Activated gamma-delta T cell (primary cell): ENCODE measurements at regions not wholly inside any gene's neighbourhood (a gene's known extent, or its start where the extent isn't known, plus 50 kb on each side); places are given as distances from the start of the nearest gene placed in this dataset.
"Not testable (repeated sequence)": the region's sequence is repeated elsewhere in the genome, so short reads cannot be mapped to it uniquely, and the experiment has no call there.

Experiments used
- DNase-seq: peaks from one replicate; lab custom pipeline; 2025; lab: John Stamatoyannopoulos, UW

DNA sequence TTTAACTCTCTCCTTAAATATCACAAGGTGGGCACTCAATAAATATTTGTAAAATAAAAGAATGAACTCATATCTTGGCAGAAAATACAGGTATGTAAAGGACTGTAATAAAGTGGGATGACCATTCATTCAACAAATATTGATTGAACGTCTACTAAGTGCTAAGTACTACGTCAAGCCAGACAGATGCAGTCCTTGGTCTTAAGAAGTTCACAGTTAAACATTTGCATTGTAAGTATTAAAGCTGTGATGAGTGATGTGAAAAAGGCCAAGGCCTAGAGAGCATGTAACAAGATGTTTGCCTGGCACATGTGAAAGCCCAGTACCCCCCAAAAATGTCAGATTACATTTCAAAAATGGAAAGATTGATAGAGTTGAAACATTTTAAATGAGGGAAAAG, 130.1 kb upstream of the TMEM170B start:
- DNase-seq = no peak

DNA sequence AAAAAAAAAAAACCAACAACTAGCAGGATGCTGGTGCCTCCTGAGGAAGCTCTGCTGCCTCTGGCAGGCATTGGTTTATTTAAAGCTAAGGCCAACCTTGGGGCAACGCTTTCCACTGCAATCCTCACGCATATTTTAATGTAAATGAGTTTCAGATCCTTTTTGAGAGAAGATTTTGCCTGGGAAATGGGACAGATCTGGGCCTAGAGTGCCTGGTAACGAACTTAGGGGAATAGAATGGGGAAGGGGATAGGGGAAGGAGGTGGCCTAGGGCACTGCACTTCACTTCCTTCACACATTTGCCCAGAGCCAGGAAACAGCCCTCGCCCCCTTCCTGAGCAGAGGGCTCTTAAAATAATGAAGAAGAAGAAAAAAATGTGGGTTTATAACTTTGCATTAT, 132.7 kb upstream of the TMEM170B start:
- DNase-seq = no peak

DNA sequence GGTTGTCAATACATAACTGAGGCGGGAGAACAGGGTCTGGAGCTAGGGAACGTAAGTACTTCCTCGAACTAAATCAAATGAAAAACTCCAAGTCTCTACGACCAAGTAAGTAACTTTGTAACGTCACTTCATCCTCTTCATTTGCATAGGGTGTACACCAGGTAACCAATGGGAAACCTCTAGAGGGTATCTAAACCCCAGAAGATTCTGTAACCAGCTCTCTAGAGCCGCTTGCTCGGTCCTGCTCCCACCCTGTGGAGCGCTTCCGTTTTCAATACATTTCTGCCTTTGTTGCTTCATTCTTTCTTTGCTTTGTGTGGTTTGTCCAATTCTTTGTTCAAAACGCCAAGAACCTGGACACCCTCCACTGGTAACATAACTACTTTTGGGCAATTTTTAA, 133.5 kb upstream of the TMEM170B start:
- DNase-seq = no peak

DNA sequence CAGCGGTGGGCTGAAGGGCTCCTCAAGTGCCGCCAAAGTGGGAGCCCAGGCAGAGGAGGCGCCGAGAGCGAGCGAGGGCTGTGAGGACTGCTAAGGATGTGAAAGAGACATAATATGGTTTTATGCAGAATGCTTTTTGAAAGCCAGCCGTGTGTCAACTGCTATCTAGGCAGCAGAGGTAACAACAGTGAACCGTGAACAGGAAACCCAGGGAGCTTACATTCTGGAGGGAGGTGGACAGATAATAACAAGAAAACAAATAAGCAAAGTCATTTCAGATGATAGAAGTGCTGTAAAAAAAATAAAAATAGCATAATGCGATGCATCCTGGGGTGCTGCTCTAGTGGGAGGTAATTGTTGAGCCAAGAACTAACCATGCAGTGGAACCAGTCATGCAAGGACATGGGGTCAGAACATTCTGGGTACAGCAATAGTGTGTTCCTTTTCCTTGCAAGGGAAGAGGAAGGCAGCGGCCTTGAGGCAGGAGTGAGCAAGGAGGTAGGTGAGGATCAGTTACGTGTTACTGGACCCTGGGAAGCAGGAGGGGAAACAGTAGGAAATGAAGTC, 134.4 kb upstream of the TMEM170B start:
- no peak for DNase-seq

DNA sequence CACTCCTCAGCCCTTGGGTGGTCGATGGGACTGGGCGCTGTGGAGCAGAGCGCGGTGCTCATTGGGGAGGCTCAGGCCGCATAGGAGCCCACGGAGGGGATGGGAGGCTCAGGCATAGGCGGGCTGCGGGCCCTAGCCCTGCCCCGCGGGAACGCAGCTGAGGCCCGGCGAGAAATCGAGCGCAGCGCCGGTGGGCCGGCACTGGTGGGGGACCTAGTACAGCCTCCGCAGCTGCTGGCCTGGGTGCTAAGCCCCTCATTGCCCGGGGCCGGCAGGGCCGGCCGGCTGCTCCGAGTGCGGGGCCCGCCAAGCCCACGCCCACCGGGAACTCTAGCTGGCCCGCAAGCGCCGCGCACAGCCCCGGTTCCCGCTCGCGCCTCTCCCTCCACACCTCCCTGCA, 135.0 kb upstream of the TMEM170B start:
- DNase-seq = not testable (repeated sequence)

DNA sequence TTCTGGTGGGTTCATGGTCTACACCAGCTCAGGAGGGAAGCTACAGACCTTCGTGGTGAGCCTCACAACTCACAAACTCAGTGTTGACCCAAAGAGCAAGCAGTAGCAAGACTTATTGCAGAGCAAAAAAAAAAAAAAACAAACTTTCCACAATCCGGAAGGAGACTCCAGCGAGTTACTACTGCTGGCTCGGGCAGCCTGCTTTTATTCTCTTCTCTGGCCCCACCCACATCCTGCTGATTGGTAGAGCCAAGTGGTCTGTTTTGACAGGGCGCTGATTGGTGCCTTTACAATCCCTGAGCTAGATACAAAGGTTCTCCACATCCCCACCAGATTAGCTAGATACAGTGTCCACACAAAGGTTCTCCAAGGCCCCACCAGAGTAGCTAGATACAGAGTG, 135.6 kb upstream of the TMEM170B start:
- not testable (repeated sequence) for DNase-seq

DNA sequence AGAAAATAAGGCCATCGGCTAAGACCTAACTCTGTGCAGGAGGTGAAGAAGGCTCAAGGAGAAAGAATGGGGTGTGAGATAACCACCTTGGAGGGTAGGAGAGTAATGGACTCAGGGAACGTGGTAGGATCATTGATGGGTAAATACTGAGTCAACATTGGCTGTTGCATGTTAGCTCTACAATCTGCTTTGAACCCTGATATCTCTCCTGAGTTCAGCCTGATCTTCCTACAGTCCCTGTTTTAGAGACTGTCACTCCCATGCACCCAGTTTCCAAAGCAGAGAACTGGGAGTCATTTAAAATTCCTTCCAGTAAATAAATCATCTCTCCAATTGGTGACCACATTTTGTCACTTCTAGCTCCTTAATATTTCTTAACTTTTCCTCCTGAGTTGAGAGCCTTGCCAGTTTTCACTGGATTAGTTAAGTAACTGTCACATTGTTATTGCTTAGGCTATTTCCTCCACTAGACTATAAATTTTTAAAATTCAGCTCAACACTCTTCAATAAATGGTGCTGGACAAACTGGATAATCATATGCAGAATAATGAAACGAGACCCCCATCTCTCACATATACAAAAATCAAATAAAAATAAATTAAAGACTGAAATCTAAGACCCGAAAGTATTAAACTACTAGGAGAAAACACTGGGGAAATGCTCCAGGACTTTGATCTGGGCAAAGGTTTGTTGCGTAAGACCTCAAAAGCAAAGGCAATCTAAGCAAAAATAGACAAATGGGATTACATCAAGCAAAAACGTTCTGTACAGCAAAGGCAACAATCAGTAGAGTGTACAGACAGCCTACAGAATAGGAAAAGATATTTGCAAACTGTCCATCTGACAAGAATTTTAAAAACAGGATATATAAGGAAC, 138.9 kb upstream of the TMEM170B start:
- DNase-seq = no peak

DNA sequence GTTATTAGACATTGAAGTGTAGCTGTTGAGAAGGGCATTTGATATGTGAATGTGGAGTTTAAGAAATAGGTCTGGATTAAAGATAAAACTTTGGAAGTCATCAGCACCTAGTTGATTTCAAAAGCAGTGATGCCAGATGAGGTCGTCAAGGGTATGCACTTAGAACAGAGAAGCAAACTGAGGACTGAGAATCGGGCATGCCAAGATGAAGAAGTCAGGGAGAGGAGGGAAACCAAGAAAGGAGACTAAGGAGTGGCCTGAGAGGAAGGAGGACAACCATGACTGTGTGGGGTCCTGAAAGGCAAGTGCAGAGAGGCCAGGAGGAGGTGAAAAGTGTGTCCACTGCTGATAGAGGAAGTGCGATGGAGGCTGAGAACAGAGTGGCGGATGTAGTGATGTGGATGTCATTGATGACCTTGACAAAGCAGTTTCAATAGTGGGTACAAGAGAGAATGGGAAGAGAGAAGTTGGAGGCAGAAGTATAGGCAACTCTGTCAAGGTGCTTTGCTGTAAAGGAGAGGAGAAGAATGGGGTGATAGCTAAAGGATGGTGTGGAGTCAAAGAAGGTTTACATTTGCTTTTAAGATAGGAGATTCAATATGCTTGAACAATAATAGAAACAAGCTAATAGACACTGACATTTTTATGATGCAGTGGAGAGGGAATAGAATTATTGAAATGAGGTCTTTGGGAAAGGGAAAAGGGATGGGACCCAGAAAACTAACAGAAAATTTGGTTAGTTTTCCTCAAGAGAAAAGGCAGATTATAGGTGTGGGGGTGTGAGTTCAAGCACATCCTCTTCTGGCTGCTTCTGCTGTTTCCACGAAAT, 139.7 kb upstream of the TMEM170B start:
- DNase-seq = no peak

DNA sequence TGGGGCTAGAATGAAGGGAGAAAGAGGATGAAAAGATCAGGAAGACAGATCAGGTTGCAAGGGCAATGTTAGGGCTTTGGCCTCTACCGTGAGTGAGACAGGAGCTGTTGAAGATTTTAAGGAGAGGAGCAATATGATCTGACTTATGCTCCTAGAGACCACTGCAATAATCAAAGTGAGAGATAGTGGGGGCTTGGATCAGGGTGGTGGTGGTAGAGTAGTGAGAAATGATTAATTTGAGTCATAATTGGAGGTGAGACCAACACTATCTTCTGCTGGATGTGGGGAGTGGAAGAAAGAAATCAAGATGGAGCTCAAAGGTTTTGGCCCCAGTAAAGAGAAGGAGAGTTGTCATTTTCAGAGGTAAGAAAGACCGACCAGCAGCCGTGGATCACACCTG, 140.7 kb upstream of the TMEM170B start:
- no peak for DNase-seq

DNA sequence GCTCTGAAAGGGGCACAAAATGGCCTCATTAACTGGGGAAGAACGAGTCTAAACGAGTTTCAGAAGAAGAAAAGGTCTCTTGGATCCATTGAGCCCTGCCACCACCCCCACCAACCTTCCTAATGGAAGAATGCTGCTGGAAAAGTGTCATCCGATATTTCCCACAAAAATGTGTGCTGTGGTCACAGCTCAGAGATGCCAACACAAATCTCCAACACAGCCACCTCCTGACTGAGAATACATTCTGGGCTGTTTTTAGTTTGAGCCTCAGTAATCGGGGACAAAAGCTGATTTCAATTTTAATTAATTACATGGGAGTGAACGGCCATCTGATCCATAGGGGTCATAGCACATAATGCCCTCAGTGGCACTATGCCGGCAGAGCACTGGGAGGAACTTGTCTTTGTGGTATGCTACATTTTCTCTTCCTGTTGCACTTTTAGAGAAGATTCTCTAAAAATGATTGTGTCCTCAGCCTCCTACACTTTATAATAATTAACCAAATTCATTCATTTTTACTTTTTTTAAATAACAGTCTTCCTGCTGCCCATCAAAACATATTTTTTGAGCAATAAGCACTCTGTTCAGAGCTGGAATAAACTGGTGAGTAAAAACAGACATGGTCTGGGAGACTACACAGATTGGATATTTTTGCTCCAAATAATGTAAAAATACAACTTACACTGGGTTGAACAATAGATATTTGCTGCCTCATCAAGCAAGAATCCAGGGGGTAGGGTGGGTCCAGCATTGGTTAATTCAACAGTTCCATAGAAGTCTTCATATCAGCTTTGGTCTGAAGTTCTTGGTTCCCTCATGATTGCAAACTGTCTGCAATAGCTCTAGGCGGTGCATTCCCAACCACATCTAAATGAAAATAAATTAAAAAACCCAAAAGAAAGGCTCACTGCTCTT, 143.6 kb upstream of the TMEM170B start:
- no peak for DNase-seq

DNA sequence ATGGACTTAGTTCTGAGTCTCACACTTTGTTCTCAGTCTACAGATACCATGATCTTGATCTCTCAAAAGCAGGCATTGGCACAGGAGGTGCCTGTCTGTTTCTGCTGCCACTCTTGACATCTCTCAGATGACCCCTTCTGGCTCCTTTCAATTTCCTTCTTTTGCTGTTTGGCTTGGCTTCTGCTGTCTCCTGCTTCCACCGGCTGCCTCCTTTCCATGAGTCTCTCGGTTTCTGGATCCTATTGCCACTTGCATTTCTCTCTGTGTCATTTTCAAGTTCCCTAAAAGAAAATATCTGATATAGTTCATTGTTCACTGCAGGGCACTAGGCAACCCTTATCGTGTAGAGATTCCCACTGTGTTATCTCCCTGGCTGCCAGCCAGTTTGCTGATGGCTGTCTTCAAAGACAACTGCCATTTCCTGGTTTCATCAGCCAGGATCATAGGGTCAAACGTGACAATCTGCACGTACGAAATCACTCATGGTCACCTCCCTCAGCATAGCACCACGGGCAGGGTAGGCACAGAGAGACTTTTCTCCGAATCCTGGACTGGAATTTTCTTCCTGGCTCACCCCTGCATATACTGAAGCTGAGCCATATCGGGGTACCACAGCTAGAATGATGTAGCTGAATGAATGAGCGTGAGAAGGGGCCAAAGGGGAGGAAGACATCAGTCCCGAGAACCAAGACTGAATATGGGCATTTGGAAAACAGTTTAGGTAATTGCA, 144.6 kb upstream of the TMEM170B start:
- no peak for DNase-seq

DNA sequence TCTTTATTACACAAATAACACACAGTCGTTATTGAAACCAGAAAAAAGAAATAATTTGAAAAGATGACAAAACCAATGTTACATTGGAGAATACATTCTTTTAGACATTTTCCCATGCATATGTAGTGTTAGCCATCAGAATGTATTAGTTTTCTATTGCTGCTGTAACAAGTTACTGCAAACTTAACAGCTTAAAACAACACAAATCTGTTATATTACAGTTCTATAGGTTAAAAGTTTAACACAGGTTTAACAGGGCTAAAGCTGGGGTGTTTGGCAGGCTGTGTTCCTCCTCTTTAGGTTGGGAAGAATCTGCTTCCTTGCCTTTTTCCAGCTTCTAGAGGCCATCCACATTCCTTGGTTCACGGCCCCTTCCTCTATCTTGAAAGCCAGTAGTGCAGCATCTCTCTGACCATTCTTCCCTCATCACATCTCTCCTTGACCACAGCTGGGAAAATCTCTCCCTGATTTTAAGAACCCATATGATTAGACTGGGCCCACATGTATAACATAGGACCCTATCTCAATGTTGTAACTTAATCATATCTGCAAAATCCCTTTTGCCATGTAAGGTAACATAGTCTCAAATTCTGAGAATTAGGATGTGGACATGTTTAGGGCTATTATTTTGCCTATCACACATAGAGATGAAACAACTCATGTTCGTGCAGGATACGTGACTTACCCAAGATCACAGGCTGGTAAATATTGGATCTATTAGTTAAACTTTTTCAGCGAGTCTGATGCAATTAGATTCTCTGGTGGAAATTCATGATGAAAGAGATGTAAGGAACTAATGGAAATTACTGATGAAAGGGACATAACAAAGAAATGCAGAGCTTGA, 145.4 kb upstream of the TMEM170B start:
- no peak for DNase-seq

DNA sequence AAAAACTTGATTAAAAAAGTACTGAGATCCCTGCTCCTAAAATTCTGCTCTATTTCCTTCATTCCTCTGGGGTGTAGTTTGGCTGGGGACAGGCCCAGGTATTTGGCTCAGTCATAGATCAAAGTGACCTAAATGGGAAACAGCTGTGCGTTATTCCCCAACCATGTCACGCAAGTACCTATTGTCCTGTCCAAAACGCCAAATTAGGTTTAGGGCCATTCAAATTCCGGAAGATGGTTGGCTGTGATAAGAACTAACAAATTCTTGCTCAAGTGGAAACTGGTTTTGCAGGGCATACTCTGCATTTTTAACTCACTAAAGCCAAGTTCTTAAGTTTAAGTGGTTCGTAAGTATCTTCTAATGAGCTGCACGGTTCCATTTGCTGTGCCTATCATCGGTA, 147.6 kb upstream of the TMEM170B start:
- DNase-seq = no peak

DNA sequence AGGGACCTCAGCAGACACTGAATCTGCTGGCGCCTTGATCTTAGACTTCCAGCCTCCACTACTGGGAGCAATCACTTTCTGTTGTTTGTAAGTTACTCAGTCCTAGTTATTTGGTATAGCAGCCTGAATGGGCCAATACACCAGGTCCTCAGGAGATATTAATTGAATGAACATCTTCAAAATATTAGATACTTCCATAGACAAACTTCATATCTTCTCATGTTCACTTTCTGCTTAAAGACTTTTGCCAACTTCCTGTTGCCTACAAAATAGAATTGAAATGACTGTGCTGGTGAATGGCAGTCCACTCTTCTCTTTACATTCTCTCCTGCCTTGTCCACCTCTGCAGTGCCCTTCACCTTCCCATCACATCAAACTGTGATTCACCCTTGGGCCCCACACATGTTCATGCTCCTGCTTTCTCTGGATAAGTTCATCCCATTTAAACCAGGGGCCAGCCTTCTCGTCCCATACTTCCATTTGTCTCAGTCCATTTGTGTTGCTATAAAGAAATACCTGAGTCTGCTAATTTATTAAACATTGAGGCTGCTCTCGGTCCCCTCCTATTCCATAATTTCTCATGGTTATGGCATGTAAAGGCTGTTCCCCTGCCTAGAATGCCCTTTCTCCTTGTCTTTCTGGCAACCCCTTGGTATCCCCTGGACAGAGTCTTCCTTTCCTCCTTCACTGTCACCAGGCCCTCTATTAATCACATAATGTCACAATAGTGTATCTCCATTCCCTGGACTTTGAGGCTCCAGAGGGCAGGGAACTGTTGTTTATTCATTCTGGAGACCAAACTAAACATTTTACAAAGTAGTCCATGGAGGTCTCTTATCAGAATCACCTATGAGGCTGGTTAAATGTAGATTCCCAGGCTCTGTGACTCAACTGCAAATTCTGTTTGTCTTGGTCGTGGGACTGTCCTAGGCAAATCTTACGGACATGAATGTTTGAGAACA, 148.3 kb upstream of the TMEM170B start:
- no peak for DNase-seq

DNA sequence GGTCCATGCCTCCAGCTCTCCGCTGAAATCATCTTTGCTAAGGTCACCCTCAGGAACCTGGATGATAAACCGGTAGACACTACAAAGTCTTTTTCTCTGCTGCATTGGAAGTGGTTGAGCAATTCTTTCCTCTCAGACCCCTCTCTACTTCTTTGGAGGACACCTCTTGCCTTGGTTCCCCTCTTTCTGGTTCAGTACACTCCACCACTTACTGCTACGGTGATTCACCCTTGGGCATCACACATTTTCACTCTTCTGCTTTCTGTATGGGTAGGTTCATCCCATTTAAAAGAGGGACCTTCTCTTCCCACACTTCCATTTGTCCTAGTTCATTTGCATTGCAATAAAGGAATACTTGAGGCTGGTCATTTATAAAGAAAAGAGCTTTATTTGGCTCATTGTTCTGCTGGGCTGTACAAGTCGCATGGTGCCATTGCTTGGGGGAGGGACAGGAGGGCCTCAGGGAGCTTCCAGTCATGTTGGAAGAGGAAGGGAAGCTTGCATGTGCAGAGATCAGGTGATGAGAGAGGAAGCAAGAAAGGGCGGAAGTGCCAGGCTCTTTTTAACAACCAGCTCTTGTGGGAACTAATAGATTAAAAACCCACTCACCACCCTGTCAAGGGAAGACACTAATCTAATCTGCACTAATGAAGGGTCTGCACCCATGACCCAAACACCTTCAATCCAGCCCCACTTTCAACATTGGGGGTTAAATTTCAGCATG, 149.7 kb upstream of the TMEM170B start:
- no peak for DNase-seq

DNA sequence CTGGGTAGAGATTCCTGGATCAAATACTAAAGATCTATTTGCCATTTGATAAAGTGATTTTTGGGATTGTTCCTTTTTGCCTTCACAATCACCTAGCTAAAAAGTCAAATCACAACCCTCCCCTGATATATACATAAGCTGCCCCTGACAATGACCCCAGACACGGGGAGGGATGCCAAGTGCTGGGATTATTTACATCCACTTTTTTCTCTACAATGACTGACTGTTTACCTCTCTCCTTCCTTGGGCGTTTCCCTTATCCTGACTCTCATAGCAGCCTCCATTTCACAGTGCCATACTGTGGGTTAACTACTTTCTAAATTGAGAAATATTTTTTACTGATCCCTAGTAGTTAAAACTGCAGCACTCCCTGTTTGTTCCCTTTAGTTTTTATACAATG, 150.8 kb upstream of the TMEM170B start:
- DNase-seq = no peak

DNA sequence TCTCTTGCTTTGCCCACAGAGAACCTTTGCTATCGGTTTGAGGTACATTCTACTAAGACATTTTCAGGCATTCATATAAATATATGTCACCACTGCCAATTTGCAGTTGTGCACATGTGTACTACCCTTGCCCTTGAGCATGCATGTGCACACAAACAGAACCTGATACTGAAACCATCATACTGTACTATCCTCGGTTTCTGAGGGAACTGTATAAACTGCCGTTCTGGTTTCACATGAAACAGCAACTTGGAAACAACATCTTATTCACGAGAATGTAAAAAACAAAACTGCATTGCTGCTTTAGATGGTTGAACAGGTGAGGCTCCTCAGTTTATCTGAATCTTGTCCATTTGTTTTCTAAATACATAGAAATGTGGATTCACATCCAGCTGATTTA, 151.2 kb upstream of the TMEM170B start:
- no peak for DNase-seq
